Natural killer cell (primary cell): ENCODE measurements at regions not wholly inside any gene's neighbourhood (a gene's known extent, or its start where the extent isn't known, plus 50 kb on each side); places are given as distances from the start of the nearest gene placed in this dataset.

ENCODE experiments used
- ATAC-seq, 3 donors: fragments of 150-1000 bp in 2 of 3; fragments of 200-7000 bp in 1 of 3; cut with Tn5 transposase; 1 replicate in 1 of 3; 2 replicates in 2 of 3; pipeline ENCODE4 v1.10.0; 2021; ENCODE audit warnings: mild to moderate bottlenecking in 2 of 3, moderate library complexity in 2 of 3
- DNase-seq, 2 donors: peaks; one replicate each; pipeline versions ENCODE4 v3.0.0 to v3.0.0-alpha.2; 2013 to 2021; ENCODE audit warnings: mixed read lengths in 1 of 2
- H3K27ac ChIP-seq: one replicate; pipeline ENCODE4 v1.5.1; 2013; ENCODE audit warnings: mild to moderate bottlenecking, low read length
- H3K27me3 ChIP-seq: one replicate; pipeline ENCODE4 v1.6.1; 2013; ENCODE audit warnings: low read length; ENCODE audit not compliant: control insufficient read depth, insufficient read depth
- H3K36me3 ChIP-seq: one replicate; pipeline ENCODE4 v1.6.1; 2013; ENCODE audit warnings: low read length; ENCODE audit not compliant: control insufficient read depth, insufficient read depth
- H3K4me1 ChIP-seq: one replicate; pipeline ENCODE4 v1.6.1; 2013; ENCODE audit warnings: low read length; ENCODE audit not compliant: control insufficient read depth, insufficient read depth
- H3K4me3 ChIP-seq: one replicate; pipeline ENCODE4 v1.5.1; 2013; ENCODE audit warnings: low read length
- H3K9me3 ChIP-seq: one replicate; pipeline ENCODE4 v1.6.1; 2013; ENCODE audit warnings: low read length; ENCODE audit not compliant: control insufficient read depth, insufficient read depth
- H3K27ac Mint-ChIP-seq, 2 donors: one replicate each; pipeline ENCODE4 v1.8.0; 2022; ENCODE audit warnings: mild to moderate bottlenecking in 2 of 2, mixed read lengths in 2 of 2, moderate library complexity in 1 of 2
- H3K27me3 Mint-ChIP-seq, 2 donors: one replicate each; pipeline ENCODE4 v1.8.0; 2022; ENCODE audit warnings: low read depth in 2 of 2, mixed read lengths in 2 of 2
- H3K36me3 Mint-ChIP-seq: one replicate; pipeline ENCODE4 v1.8.0; 2022; ENCODE audit warnings: mixed read lengths
- H3K4me1 Mint-ChIP-seq, 2 donors: one replicate each; pipeline ENCODE4 v1.8.0; 2022; ENCODE audit warnings: mixed read lengths in 2 of 2
- H3K4me3 Mint-ChIP-seq: one replicate; pipeline ENCODE4 v1.8.0; 2022; ENCODE audit warnings: mild to moderate bottlenecking, moderate library complexity, mixed read lengths
- H3K9me3 Mint-ChIP-seq, 2 donors: one replicate each; pipeline ENCODE4 v1.8.0; 2022; ENCODE audit warnings: mixed read lengths in 2 of 2
- WGBS: methylation state at CpG from one replicate; pipeline ENCODE4 v1.1.7; 2013; ENCODE audit warnings: missing lambda C conversion rate; ENCODE audit not compliant: insufficient coverage; 5-methylcytosine and 5-hydroxymethylcytosine counted together
- intact Hi-C: fragments of 100-400 bp; cut with micrococcal nuclease; formaldehyde crosslinking; loops from one replicate; pipeline ENCODE4 v1.14.2; 2022
- TF ChIP-seq, protein P1 (sequence below): fragments of 200-600 bp; IDR thresholded peaks from one replicate; pipeline ENCODE4 v1.8.0; 2022; ENCODE audit warnings: antibody characterized with exemption

DNA sequence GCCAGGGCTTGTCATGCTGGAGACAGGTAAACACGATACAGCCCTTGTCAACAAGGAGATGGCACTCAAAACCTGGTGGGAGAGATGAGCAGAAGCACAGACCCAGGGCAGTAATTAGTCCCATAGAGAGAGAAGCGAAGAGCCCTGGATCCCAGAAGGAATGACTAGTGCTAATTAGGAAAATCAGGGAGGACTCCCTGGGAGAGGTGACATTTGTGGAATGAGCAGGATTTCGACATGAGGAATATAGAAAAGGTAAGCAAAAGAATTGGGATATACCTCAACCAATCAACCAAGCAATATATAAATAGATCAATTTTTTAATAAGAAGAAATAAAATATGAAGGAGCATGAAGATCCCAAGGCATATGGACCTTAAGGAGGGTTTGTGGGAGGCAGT is 98.5 kb upstream of the GJB5 start:
- 84% methylated on average over 2 of the region's 3 CpGs for WGBS
- H3K9me3 ChIP-seq: no peaks in the 10 kb centered on the region
- H3K4me1 Mint-ChIP-seq: no peaks in the 10 kb centered on the region
- H3K27ac Mint-ChIP-seq: no peak overlapping the region
- TF ChIP-seq, protein P1, sequence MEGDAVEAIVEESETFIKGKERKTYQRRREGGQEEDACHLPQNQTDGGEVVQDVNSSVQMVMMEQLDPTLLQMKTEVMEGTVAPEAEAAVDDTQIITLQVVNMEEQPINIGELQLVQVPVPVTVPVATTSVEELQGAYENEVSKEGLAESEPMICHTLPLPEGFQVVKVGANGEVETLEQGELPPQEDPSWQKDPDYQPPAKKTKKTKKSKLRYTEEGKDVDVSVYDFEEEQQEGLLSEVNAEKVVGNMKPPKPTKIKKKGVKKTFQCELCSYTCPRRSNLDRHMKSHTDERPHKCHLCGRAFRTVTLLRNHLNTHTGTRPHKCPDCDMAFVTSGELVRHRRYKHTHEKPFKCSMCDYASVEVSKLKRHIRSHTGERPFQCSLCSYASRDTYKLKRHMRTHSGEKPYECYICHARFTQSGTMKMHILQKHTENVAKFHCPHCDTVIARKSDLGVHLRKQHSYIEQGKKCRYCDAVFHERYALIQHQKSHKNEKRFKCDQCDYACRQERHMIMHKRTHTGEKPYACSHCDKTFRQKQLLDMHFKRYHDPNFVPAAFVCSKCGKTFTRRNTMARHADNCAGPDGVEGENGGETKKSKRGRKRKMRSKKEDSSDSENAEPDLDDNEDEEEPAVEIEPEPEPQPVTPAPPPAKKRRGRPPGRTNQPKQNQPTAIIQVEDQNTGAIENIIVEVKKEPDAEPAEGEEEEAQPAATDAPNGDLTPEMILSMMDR: no peak
- H3K9me3 Mint-ChIP-seq: no peaks in the 10 kb centered on the region
- no peaks in the 10 kb centered on the region for H3K36me3 Mint-ChIP-seq
- H3K27me3 Mint-ChIP-seq: peaks cover 21 to 23% of the 10 kb centered on the region in 2 donors
- no peaks in the 10 kb centered on the region for H3K36me3 ChIP-seq
- no peaks in the 10 kb centered on the region for H3K27me3 ChIP-seq
- H3K4me1 ChIP-seq: no peaks in the 10 kb centered on the region
- intact Hi-C loops: no loop called here
- ATAC-seq (no peak), DNase-seq (no peak)
- no peak overlapping the region for H3K27ac ChIP-seq
- no peak overlapping the region for H3K4me3 ChIP-seq
- no peak overlapping the region for H3K4me3 Mint-ChIP-seq

DNA sequence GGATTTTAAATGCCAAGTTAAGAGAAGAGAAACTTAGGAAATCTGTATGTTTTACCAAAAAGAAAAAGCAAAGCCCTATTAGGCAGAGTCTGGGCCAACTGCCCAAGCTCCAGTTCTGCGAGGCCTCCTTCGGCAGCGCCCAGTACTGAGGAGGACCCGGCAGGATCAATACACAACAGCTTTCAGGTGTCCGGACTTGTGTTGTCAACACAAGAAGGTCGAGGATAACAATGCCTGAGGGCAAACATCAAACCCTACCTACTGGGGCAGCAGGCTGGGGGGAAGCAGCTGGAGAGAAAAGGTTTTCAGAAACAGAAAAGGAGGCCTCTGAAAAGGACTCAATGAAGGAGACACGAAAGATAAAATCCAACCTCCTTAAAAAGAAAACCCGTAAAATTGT is 98.1 kb upstream of the GJB5 start:
- Histone ChIP-seq H3K36me3 (no peaks in the 10 kb centered on the region), H3K27ac (no peak overlapping the region), H3K9me3 (no peaks in the 10 kb centered on the region), H3K27me3 (no peaks in the 10 kb centered on the region), H3K4me3 (no peak overlapping the region), H3K4me1 (no peaks in the 10 kb centered on the region)
- ATAC-seq: no peak
- H3K27me3 Mint-ChIP-seq: peaks cover 21 to 23% of the 10 kb centered on the region in 2 donors
- H3K4me3 Mint-ChIP-seq: no peak overlapping the region
- DNase-seq: no peak
- intact Hi-C loops: no loop called here
- H3K27ac Mint-ChIP-seq: no peak overlapping the region
- H3K36me3 Mint-ChIP-seq: no peaks in the 10 kb centered on the region
- H3K4me1 Mint-ChIP-seq: no peaks in the 10 kb centered on the region
- WGBS: 91% methylated on average over 6 of the region's 8 CpGs
- H3K9me3 Mint-ChIP-seq: no peaks in the 10 kb centered on the region
- TF ChIP-seq, protein P1: no peak

DNA sequence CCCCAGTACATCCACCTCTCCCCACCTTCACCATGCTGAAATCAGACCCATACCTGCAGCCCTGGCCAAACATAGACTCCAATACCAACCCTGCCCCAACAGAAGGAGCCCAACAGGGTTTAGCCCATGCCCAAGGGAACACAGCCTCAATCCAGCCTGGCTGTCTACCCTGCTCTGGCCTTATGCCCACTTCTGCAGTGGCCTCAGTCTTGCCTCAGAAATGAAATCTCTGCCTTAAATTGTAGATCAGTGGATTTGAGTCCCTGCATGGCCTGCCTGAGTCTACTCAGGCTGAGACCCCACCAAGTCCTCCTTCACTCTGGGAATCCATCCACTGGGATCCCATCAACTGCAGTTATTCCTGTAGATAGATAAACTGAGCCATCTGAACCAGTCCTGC is 97.6 kb upstream of the GJB5 start:
- no peaks in the 10 kb centered on the region for H3K4me1 ChIP-seq
- H3K27me3 ChIP-seq: no peaks in the 10 kb centered on the region
- Mint-ChIP-seq H3K36me3 (no peaks in the 10 kb centered on the region), H3K9me3 (no peaks in the 10 kb centered on the region), H3K4me3 (no peak overlapping the region), H3K27me3 (peaks cover 23 to 25% of the 10 kb centered on the region in 2 donors), H3K4me1 (no peaks in the 10 kb centered on the region), H3K27ac (no peak overlapping the region)
- DNase-seq (no peak), ATAC-seq (no peak)
- H3K9me3 ChIP-seq: no peaks in the 10 kb centered on the region
- H3K27ac ChIP-seq: no peak overlapping the region
- H3K36me3 ChIP-seq: no peaks in the 10 kb centered on the region
- no peak overlapping the region for H3K4me3 ChIP-seq
- intact Hi-C loops: no loop called here
- TF ChIP-seq, protein P1: no peak

DNA sequence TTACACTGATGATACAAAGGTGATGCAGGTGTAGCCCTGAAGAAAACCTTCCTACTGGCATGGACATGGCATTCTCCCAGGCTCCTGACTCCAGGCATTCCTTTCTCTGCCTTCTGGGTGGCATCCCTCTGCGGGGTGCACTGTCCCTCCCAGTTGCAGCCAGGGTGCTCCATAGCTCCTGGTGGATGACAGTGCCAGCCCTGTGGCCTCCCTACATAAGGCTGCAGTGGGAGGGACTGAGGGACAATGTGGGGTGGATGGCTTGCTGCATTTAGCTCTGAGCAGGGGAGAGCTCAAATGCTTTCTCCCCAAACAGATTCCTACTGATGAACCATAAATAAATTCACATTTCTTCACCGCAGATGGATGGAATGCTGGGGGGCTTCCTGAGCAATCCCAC is 97.0 kb upstream of the GJB5 start:
- 90% methylated on average over 2 of the region's 2 CpGs for WGBS
- Mint-ChIP-seq H3K9me3 (no peaks in the 10 kb centered on the region), H3K4me3 (no peak overlapping the region), H3K4me1 (no peaks in the 10 kb centered on the region), H3K27me3 (peaks cover 23 to 29% of the 10 kb centered on the region in 2 donors), H3K36me3 (no peaks in the 10 kb centered on the region), H3K27ac (no peak overlapping the region)
- no peak overlapping the region for H3K4me3 ChIP-seq
- intact Hi-C loops: no loop called here
- TF ChIP-seq, protein P1: no peak
- no peaks in the 10 kb centered on the region for H3K27me3 ChIP-seq
- H3K36me3 ChIP-seq: no peaks in the 10 kb centered on the region
- no peaks in the 10 kb centered on the region for H3K4me1 ChIP-seq
- DNase-seq (no peak), ATAC-seq (no peak)
- no peaks in the 10 kb centered on the region for H3K9me3 ChIP-seq
- H3K27ac ChIP-seq: no peak overlapping the region
